Esophagus squamous epithelium (tissue), 5 donors: ENCODE measurements at regions not wholly inside any gene's neighbourhood (a gene's known extent, or its start where the extent isn't known, plus 50 kb on each side); places are given as distances from the start of the nearest gene placed in this dataset.

Experiments
- DNase-seq: peaks from one replicate; lab custom pipeline; 2025; lab: John Stamatoyannopoulos, UW
- H3K27ac ChIP-seq, 4 donors: fragments of 200-600 bp; sonication (generic); one replicate each; pipeline ENCODE4 v1.5.1; 2016 to 2019; ENCODE audit warnings: mild to moderate bottlenecking in 1 of 4
- H3K27me3 ChIP-seq, 4 donors: fragments of 200-600 bp; sonication (generic); 1 replicate in 3 of 4; 2 replicates in 1 of 4; pipeline versions ENCODE4 v1.5.1 to v1.6.0; 2017 to 2021; ENCODE audit warnings: antibody characterized with exemption in 1 of 4
- H3K36me3 ChIP-seq, 3 donors: fragments of 200-600 bp; sonication (generic); one replicate each; pipeline ENCODE4 v1.5.1; 2016 to 2019
- H3K4me1 ChIP-seq, 3 donors: fragments of 200-600 bp; sonication (generic); one replicate each; pipeline ENCODE4 v1.5.1; 2017 to 2019
- H3K4me3 ChIP-seq, 4 donors: fragments of 200-600 bp; sonication (generic); 1 replicate in 3 of 4; 2 replicates in 1 of 4; pipeline ENCODE4 v1.5.1; 2016 to 2019; ENCODE audit warnings: mild to moderate bottlenecking in 2 of 4, moderate library complexity in 1 of 4
- H3K9me3 ChIP-seq, 3 donors: fragments of 200-600 bp; sonication (generic); one replicate each; pipeline ENCODE4 v1.5.1; 2016 to 2019
- CTCF ChIP-seq, 6 experiments: fragments of 450-650 bp in 4 of 6; fragments of 200-600 bp in 2 of 6; sonication (generic) in 2 of 6; IDR thresholded peaks; one replicate each; pipeline ENCODE4 v1.5.1; 2016 to 2019; ENCODE audit warnings: antibody characterized with exemption in 6 of 6, mild to moderate bottlenecking in 4 of 6, moderate library complexity in 4 of 6
- POLR2A ChIP-seq, 4 donors: fragments of 450-650 bp; IDR thresholded peaks; one replicate each; pipeline ENCODE4 v1.6.1; 2017; ENCODE audit warnings: antibody characterized with exemption in 4 of 4, mild to moderate bottlenecking in 4 of 4, moderate library complexity in 3 of 4
- WGBS, 2 donors: methylation state at CpG; one replicate each; pipeline ENCODE4 v1.1.5; 2018; 5-methylcytosine and 5-hydroxymethylcytosine counted together
- intact Hi-C: fragments of 100-400 bp; cut with DNase I; formaldehyde crosslinking; loops from one replicate; pipeline ENCODE4 v1.15.0; 2022
- donor health status: DM: yes; HTN: yes; CAD: no.

GRCh38 chr3:166324401-166324800, 487.2 kb upstream of the BCHE start:
- DNase-seq: no peak
- TF ChIP-seq CTCF (IDR thresholded peaks at IDR 0.05): no peak
- TF ChIP-seq POLR2A (IDR thresholded peaks at IDR 0.05): no peak
- Histone ChIP-seq H3K4me3 (no peak overlapping the region), H3K27ac (no peak overlapping the region), H3K9me3 (no peaks in the 10 kb centered on the region), H3K36me3 (no peaks in the 10 kb centered on the region), H3K4me1 (no peaks in the 10 kb centered on the region), H3K27me3 (no peaks in the 10 kb centered on the region)
- intact Hi-C loops: no loop called here
- 81 to 82% methylated on average over 5 of the region's 5 CpGs for WGBS, 2 donors

GRCh38 chr3:166322391-166322790, 485.2 kb upstream of the BCHE start:
- WGBS, 2 donors: 34 to 57% methylated on average over 1 of the region's 1 CpG
- no peak for DNase-seq
- intact Hi-C loops: no loop called here

GRCh38 chr3:166307756-166308350, 470.6 kb upstream of the BCHE start:
- H3K36me3 ChIP-seq: no peaks in the 10 kb centered on the region
- no peaks in the 10 kb centered on the region for H3K4me1 ChIP-seq
- 37 to 53% methylated on average over 3 of the region's 3 CpGs for WGBS, 2 donors
- H3K27ac ChIP-seq: no peak overlapping the region
- no peak for DNase-seq
- H3K9me3 ChIP-seq: no peaks in the 10 kb centered on the region
- no peak overlapping the region for H3K4me3 ChIP-seq
- intact Hi-C loops: no loop called here
- TF ChIP-seq POLR2A (IDR thresholded peaks at IDR 0.05): no peak
- TF ChIP-seq CTCF (IDR thresholded peaks at IDR 0.05): no peak
- no peaks in the 10 kb centered on the region for H3K27me3 ChIP-seq

More at GRCh38 chr3:166322391-166322790, 485.2 kb upstream of the BCHE start:
- Histone ChIP-seq H3K36me3 (no peaks in the 10 kb centered on the region), H3K4me1 (no peaks in the 10 kb centered on the region), H3K27ac (no peak overlapping the region), H3K9me3 (no peaks in the 10 kb centered on the region), H3K4me3 (no peak overlapping the region), H3K27me3 (no peaks in the 10 kb centered on the region)
- TF ChIP-seq CTCF (IDR thresholded peaks at IDR 0.05): no peak
- no peak for TF ChIP-seq POLR2A (IDR thresholded peaks at IDR 0.05)

- intact Hi-C loops: no loop called here
Measured at GRCh38 chr3:166304584-166304983, 467.4 kb upstream of the BCHE start.

GRCh38 chr3:166303681-166304080, 466.5 kb upstream of the BCHE start:
- intact Hi-C loops: no loop called here
- Histone ChIP-seq H3K4me3 (no peak overlapping the region), H3K27ac (no peak overlapping the region), H3K36me3 (no peaks in the 10 kb centered on the region), H3K9me3 (no peaks in the 10 kb centered on the region), H3K27me3 (no peaks in the 10 kb centered on the region), H3K4me1 (no peaks in the 10 kb centered on the region)
- DNase-seq: no peak
- TF ChIP-seq CTCF (IDR thresholded peaks at IDR 0.05) (no peak), POLR2A (IDR thresholded peaks at IDR 0.05) (no peak)

More at GRCh38 chr3:166304584-166304983, 467.4 kb upstream of the BCHE start:
- Histone ChIP-seq H3K27me3 (no peaks in the 10 kb centered on the region), H3K9me3 (no peaks in the 10 kb centered on the region), H3K27ac (no peak overlapping the region), H3K36me3 (no peaks in the 10 kb centered on the region), H3K4me1 (no peaks in the 10 kb centered on the region), H3K4me3 (no peak overlapping the region)
- TF ChIP-seq CTCF (IDR thresholded peaks at IDR 0.05): no peak
- no peak for TF ChIP-seq POLR2A (IDR thresholded peaks at IDR 0.05)
- 34 to 40% methylated on average over 4 of the region's 4 CpGs for WGBS, 2 donors
- no peak for DNase-seq
